ENCODE measurements at regions not wholly inside any gene's neighbourhood (a gene's known extent, or its start where the extent isn't known, plus 50 kb on each side); places are given as distances from the start of the nearest gene placed in this dataset.

DNA sequence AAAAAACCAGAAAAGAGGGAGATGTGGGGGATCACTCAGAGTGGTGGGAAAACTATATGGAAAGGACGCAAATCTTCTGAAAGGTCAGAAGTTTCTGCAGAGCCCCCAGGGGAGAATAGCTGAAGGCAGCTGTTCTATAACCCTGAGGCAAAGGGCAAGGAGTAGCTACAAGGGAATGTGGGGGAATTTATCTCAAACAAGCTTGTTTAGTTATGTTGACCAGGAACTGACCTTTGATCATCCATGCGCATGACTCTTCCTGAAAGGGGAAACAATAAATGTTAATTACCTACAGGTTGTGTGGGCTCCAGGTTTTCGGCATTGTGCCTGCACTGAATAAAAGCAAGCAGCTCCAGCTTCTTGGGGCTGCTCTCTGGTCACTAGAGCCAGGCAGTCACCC is 968.5 kb downstream of the AACS start:
- no peak for TF ChIP-seq CTCF (conservative IDR thresholded peaks at IDR 0.05; ENCODE audit: low read depth in 2 of 2)
- TF ChIP-seq EZH2 (IDR thresholded peaks at IDR 0.05; ENCODE audit: low read depth, unreplicated experiment) = no peak
- TF ChIP-seq REST (IDR thresholded peaks at IDR 0.05; ENCODE audit: unreplicated experiment) = no peak
- TF ChIP-seq ETS1 (IDR thresholded peaks at IDR 0.05) = no peak
- no peak for TF ChIP-seq POLR2AphosphoS5 (IDR thresholded peaks at IDR 0.05; ENCODE audit: low read depth)
- no peak for TF ChIP-seq CREB1 (CRISPR knock-in tag; IDR thresholded peaks at IDR 0.05; ENCODE audit: low read depth)
- TF ChIP-seq EZH2phosphoT487 (IDR thresholded peaks at IDR 0.05; ENCODE audit: unreplicated experiment) = no peak
- no peak for TF ChIP-seq ZNF331 (CRISPR knock-in tag; IDR thresholded peaks at IDR 0.05; ENCODE audit: low read depth)
- no peak for TF ChIP-seq JUNB (IDR thresholded peaks at IDR 0.05; ENCODE audit: unreplicated experiment)
- TF ChIP-seq NANOG (IDR thresholded peaks at IDR 0.05; ENCODE audit: borderline replicate concordance) = no peak
- TF ChIP-seq ZNF114 (CRISPR knock-in tag; IDR thresholded peaks at IDR 0.05) = no peak
- no peak for TF ChIP-seq STAT1 (IDR thresholded peaks at IDR 0.05; ENCODE audit: unreplicated experiment)
- TF ChIP-seq, protein P1, sequence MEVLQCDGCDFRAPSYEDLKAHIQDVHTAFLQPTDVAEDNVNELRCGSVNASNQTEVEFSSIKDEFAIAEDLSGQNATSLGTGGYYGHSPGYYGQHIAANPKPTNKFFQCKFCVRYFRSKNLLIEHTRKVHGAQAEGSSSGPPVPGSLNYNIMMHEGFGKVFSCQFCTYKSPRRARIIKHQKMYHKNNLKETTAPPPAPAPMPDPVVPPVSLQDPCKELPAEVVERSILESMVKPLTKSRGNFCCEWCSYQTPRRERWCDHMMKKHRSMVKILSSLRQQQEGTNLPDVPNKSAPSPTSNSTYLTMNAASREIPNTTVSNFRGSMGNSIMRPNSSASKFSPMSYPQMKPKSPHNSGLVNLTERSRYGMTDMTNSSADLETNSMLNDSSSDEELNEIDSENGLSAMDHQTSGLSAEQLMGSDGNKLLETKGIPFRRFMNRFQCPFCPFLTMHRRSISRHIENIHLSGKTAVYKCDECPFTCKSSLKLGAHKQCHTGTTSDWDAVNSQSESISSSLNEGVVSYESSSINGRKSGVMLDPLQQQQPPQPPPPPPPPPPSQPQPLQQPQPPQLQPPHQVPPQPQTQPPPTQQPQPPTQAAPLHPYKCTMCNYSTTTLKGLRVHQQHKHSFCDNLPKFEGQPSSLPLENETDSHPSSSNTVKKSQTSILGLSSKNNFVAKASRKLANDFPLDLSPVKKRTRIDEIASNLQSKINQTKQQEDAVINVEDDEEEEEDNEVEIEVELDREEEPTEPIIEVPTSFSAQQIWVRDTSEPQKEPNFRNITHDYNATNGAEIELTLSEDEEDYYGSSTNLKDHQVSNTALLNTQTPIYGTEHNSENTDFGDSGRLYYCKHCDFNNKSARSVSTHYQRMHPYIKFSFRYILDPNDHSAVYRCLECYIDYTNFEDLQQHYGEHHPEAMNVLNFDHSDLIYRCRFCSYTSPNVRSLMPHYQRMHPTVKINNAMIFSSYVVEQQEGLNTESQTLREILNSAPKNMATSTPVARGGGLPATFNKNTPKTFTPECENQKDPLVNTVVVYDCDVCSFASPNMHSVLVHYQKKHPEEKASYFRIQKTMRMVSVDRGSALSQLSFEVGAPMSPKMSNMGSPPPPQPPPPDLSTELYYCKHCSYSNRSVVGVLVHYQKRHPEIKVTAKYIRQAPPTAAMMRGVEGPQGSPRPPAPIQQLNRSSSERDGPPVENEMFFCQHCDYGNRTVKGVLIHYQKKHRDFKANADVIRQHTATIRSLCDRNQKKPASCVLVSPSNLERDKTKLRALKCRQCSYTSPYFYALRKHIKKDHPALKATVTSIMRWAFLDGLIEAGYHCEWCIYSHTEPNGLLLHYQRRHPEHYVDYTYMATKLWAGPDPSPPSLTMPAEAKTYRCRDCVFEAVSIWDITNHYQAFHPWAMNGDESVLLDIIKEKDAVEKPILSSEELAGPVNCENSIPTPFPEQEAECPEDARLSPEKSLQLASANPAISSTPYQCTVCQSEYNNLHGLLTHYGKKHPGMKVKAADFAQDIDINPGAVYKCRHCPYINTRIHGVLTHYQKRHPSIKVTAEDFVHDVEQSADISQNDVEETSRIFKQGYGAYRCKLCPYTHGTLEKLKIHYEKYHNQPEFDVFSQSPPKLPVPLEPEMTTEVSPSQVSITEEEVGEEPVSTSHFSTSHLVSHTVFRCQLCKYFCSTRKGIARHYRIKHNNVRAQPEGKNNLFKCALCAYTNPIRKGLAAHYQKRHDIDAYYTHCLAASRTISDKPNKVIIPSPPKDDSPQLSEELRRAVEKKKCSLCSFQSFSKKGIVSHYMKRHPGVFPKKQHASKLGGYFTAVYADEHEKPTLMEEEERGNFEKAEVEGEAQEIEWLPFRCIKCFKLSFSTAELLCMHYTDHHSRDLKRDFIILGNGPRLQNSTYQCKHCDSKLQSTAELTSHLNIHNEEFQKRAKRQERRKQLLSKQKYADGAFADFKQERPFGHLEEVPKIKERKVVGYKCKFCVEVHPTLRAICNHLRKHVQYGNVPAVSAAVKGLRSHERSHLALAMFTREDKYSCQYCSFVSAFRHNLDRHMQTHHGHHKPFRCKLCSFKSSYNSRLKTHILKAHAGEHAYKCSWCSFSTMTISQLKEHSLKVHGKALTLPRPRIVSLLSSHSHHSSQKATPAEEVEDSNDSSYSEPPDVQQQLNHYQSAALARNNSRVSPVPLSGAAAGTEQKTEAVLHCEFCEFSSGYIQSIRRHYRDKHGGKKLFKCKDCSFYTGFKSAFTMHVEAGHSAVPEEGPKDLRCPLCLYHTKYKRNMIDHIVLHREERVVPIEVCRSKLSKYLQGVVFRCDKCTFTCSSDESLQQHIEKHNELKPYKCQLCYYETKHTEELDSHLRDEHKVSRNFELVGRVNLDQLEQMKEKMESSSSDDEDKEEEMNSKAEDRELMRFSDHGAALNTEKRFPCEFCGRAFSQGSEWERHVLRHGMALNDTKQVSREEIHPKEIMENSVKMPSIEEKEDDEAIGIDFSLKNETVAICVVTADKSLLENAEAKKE (CRISPR knock-in tag; IDR thresholded peaks at IDR 0.05) = no peak
